HG03066 (cell line): ENCODE measurements at regions not wholly inside any gene's neighbourhood (a gene's known extent, or its start where the extent isn't known, plus 50 kb on each side); places are given as distances from the start of the nearest gene placed in this dataset.
A peak's percentile ranks its signal among the peaks of the same experiment; 100 is the strongest.
"Not testable (repeated sequence)": the region's sequence is repeated elsewhere in the genome, so short reads cannot be mapped to it uniquely, and the experiment has no call there.

Experiments used
- ATAC-seq: cut with Tn5 transposase; IDR thresholded peaks from one replicate; pipeline ENCODE4 v1.9.1; 2021; ENCODE audit warnings: low read depth; ENCODE audit not compliant: unreplicated experiment

DNA sequence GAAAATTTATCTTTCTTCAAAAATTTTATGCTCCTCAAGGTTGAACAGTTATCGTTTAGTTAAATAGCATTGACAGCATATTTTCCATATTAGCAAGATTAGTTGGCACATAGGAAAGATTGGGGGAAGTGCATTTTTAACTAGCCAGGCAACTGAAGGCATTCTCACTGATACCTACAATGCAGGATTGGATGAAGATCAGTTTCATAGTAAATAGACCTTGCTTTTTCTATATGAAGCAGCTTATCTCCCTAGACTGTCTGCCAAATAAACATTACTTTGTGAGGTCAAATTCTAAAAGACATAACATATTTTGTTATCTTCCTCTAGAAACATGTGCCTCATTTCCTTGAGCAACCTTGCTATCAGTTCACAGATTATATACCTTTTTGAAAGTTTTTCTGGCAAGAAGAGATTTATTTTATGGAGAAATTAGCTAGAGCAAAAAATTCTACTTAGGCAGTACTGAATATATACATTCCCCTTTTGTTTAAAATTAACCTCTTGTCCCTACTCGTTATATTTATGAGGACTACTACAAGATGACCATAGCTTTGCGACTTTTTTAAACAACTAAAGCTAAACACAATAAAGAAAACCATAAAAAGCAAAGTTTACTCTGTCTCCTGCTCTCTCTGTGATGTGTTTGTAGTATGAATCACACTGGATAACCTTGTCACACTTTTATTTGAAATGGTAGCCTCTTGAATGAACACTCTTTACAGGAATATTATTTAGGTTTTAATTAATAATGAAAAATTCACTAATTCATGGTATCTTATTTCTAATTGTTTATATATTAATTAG, 654.9 kb upstream of the TBL1XR1 start:
- ATAC-seq: no peak

DNA sequence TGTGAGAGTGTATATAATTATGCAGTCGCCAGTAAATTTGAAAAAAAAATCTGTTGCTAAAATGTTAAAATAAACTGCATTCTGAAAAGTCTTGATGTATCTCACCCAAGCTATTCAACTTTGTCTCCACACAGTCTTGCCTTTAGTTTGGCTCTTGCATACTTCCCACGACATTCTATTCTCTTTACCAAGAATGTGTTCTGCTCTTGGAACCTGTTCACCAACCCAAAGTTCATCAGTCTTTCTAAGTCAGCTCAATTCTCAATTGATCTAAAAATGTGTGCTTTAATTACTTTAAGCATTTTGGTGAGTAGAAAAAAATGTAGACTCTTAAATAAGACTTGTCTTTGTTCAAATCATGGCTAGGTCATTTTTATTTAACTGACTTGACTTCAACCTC, 657.7 kb upstream of the TBL1XR1 start:
- ATAC-seq: no peak

DNA sequence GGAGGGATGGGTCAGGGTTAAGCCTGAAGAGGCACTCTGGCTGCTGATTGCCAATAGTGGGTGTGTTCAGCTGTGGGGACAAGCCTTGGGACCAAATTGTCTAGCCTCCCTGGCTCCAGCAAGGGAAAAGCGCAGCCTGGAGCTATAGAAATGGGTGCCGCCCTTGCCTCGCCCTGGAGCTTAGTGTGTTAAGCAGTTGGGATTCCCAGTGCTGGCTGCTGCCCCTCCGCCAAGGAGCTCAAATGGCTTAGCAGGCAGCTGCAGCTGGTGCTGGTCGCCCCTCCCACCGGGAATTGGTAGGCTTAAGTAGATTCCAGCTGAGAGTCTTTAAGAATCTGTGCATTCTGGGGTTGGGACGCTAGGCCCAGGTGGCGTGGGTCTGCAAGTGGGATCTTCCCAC, 662.9 kb upstream of the TBL1XR1 start:
- no peak for ATAC-seq

DNA sequence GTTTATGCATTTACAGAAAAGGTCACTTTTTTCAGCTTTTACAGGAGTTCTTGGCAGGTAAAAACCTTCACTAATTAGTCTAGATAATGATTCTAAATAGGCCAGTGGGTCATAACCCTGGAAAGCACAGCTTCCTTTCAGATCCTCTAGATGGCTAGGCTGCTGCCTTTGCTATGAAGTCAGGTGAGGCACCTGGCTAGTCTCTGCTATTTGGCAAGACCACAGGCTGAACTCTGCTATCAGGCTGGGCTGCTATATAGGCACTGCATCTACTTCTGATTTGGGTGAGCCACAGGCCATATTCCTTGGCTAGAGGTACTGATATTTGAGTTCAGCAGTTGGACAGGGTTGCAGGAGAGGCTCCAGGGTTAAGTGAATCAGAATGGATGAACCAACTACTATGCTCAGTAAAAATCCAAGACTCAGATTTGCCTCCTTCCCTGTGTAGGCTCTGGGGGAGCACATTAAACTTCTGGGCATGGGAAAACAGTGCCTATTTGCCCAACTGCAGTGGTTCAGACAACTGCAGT, 665.7 kb upstream of the TBL1XR1 start:
- ATAC-seq: no peak

DNA sequence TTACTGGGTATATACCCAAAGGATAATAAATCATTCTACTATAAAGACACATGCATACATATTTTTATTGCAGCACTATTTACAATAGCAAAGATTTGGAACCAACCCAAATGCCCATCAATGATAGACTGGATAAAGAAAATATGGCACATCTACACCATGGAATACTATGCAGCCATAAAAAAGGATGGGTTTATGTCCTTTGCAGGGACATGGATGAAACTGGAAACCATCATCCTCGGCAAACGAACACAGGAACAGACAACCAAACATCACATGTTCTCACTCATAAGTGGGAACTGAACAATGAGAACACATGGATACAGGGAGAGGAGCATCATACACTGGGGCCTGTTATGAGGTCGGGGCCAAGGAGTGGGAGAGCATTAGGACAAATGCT, 665.0 kb upstream of the KCNMB2 start:
- ATAC-seq: not testable (repeated sequence)

DNA sequence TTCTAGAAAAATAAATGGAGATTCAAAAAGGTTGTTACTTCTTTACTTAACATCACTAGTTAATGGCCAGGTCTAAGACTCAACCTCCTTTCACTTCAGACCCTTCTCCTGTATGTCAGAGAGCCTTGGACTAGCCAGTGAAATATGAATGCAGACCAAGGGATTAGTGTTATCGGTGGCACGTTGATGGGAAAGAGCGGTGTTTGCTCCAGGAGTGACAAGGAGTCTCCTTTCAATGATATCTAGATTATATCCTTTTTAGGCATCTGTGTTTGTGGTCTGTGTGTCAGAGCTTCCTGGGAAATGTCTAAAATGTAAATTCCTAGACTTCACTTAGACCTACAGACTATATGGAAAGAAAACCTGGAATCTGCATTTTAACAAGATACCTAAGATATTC, 658.0 kb upstream of the KCNMB2 start:
- no peak for ATAC-seq

DNA sequence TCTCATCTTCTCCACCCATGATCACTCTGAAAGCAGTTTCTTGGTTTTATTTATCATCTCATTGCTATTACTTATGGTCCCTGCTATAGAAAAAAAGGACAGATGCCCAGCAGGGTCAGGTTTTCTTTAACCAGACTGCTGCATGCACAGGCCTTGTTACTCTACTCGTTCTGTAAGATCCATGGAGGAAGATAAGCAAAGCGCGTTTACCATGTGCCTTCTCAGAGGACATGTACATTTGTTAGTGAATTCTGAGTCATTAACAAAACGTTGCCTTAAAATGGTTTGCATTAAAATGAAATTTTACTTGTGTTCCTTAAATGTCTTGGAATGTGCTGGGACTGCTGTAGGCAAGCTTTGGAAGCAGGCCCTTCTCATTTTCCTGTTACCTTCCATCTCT, 657.3 kb upstream of the KCNMB2 start:
- no peak for ATAC-seq

DNA sequence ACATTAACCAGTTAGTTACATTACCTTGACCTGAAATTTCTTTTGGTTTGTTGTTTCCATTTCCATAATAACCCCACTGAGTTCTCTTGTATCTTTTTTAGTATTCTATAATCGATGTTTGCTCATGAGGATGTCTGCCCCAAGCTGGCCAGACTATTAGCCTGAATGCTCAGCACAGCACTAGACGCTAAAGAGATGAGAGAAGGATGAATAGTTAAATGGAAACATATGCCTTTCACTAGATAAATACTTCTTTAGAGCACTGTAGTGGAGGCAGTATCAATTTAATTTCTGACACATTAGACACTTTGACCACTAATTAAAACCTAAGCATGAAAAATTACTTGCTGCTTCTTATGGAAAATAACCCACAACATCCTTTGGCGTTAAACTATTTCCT, 654.9 kb upstream of the KCNMB2 start:
- no peak for ATAC-seq

DNA sequence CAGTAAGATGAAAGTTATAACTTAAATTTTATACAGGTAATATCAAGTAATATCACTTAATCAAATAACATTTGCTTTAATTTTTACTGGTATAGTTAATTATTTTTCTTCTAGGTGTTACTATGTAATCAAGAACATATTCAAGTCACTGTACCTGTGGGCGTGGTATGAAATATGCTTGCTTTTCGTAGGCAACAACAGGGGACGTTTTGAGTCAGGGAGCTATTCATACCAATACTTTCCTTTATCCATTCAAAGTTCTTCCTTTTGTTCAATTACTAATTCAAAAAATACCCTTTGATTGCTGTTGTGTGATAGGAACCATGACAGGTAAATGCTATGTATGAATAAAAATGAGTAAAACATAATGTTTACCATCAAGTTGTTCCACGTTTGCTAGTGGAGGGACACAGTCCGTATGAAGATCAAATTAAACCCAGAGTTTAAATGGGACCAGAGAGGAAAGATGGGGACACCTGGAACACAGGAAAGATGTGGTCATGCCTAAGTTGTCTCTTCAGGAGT, 654.0 kb upstream of the KCNMB2 start:
- ATAC-seq: no peak

DNA sequence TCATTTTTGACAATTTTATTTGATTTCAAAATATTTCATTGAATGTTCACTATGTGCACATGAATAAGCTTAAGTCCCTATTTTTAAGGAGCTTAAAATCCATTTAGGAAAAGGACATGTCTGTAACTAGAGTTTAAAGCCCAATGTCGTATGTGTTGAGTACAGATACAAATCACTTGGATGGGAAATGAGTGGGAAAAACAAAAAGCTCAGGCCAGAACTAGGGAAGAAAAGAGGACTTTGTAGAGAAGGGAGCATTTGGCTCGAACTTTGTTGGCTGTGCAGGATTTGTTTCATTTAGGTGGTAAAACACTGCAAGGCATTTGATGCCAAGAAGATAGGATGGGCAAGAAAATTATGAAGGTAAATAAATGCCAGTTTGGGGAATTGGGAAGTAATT, 653.1 kb upstream of the KCNMB2 start:
- no peak for ATAC-seq

DNA sequence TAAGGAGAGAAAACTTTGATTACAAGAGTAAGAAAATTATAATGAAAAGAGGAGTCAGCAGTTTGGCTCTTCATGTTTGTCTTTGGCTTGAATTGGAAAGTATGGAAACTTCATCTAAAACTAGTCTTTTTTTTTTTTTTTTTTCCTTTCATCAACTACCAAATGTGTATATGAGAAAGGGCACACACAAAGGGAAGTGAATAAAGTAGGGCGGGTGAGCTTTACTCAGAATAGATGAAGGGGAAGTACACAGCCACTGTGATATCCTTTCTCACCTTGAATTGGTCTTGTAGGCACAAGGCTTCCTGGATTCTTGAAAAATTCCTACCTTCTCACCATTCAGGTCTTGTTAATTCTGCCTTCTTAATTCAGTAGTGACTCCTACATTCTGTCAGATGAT, 652.3 kb upstream of the KCNMB2 start:
- no peak for ATAC-seq

DNA sequence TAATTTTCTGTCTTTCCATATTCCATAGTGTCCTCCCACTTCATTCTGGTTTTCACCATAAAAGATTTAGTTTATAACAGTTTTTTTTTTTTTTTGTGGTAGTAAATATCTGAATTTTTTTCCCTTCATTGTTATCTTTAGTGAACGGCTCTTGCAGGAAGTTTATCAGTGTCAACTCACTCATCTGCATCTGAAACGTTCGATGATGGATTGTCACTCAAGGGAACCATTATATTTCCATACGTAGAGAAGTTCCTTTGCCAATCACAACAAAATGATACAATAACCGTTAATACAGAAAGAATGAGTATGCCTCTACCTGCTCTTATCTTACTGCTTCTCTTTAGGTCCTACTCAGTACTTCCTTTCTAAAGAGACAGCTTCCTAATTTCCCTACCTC, 651.2 kb upstream of the KCNMB2 start:
- no peak for ATAC-seq

DNA sequence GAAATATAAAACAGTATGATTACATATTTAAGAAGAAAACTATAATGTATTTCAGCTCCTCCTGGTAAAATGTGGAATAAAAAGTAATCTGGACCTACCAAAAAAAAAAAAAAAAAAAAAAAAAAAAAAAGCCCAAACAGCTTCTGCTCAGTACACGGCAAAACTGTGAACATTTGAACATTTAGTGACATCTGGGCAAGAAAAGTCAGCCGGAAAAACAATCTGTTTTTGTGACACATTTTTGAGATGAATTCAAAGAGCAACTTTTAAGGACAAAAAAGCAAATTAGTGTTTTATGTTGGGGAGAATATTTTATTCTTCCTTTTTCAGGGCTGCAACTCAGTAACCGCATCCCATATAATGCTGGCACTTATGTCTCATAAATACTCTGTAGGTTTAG, 649.7 kb upstream of the KCNMB2 start:
- no peak for ATAC-seq

DNA sequence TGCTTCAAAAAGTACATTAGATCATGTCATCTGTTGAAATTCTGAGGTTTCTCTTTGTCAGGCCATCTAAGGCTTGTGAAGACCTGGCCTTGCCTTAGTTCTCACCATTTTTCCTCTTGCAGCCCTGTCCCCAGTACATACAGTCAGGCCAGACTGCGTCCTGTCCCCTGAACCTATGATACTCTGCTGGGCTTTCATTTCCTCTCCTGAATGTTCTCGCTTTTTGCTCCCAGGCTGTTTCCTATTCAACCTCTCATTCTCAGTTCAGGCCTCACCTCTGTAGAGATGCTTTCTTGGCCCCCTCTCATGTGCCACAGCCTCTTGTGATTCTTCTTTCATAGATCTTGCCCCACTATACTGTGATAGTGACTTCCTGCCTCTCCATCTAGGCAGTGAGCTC, 648.8 kb upstream of the KCNMB2 start:
- ATAC-seq: peak; percentile 65

DNA sequence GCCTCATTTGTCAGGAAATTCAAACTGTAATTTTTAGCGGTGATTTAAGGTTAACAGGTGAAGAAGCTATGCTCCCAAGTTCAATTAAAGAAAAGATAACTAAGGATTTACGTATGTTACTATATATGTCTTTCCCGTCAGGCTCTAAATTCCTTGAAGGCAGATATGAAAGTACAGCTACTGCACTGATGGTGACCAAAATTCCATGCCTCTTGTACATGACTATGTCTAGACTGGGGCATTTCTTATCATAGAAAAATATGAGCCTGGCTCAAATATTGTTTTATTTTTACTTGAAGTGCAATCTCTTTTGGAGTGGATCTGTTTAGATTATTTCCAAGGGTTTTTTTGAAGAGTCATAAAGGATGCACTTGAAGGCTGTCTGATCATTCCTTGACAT, 647.1 kb upstream of the KCNMB2 start:
- ATAC-seq: no peak

DNA sequence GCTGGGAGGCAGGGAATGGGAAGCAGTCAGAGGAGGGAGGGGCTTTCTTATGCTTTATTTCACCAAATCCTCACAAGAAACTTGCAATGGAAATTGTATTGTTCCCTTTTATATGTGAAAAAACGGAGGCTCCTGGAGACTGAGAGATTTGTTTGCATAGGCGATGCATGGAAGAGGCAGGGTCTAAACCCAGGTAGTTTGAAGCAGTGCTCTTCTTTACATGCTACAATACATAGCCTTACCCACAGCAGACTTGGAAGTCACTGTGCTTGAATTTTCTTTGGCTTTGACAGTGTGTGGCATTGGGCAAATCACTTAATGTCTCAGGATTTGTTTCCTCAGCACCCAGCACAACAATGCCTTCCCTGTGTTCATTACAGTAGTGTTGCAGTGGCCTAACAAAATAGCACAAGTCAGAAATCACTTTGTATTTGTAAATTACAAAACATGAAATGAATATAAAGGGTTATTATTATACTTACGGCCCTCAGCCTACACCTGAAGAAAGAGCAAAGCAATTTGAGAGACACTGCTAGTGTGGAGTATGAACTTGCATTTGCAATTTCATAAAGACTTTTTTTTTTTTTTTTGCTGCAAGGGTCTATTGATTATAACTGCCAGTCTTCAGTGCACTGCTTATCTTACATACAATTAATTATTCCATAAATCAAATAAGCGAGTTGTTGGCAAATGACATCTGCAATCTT, 646.4 kb upstream of the KCNMB2 start:
- no peak for ATAC-seq

DNA sequence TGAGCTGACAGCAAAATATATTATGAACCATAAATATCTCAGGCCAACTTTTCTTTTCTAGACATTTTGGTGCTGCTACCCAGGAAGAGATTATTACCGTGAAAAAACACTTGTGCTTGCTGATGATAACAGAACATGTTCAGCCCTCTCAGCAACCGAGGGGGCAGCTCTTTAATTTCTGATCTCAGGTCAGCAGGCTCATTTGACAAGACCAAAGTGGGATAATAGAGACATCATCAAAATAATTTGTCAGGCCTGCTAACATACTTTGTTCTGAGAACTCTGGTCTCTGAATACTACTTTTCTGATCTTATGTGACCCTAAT, 645.9 kb upstream of the KCNMB2 start:
- ATAC-seq: no peak

DNA sequence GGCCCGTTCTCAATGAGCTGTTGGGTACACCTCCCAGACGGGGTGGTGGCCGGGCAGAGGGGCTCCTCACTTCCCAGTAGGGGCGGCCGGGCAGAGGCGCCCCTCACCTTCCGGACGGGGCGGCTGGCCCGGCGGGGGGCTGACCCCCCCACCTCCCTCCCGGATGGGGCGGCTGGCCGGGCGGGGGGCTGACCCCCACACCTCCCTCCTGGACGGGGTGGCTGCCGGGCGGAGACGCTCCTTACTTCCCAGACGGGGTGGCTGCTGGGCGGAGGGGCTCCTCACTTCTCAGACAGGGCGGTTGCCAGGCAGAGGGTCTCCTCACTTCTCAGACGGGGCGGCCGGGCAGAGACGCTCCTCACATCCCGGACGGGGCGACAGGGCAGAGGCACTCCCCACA, 644.7 kb upstream of the KCNMB2 start:
- not testable (repeated sequence) for ATAC-seq

DNA sequence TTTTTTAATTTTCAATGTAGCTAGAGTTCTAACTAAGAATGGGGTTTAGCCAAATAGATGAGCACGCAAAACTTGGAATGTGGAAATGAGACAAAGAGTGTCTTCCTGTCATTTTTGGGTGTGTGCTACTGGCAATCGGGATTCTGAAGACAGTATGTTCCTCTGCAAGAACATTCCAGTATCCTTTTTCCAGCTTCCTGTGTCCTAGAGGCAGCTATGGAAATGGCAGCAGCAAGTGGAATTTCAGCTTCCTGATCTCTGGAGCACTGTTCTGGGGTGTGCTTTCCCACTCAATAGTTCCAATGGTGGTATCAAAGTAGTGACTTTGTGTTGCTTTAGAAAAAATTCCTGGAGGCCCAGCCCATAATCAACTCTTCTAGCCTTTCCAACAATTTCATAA, 642.9 kb upstream of the KCNMB2 start:
- no peak for ATAC-seq

DNA sequence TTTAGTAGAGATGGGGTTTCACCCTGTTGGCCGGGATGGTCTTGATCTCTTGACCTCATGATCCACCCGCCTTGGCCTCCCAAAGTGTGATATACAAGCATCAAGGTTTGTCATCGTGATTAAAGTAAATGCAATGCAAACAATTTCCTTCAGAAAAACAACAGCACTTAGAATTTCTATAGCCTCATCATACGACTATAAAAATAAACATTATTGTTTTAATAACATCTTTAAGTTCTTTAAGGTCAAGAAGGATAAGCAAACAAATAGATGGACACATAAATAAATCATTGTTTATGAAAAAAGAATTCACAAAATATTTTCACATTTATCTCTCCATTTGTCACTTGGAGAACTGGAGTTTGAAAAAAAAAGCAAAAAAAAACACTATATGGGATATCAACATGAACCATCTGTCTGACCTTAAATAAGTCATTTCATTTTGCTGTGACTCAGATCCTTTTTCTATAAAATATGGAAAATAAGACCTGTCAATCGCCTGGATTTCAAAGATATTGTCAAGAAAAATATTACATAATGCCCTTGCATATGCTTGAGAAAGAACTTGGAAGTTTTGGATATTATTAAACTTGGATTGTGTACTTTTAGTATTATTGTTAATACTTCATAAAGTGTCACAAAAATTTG, 642.0 kb upstream of the KCNMB2 start:
- ATAC-seq: no peak

DNA sequence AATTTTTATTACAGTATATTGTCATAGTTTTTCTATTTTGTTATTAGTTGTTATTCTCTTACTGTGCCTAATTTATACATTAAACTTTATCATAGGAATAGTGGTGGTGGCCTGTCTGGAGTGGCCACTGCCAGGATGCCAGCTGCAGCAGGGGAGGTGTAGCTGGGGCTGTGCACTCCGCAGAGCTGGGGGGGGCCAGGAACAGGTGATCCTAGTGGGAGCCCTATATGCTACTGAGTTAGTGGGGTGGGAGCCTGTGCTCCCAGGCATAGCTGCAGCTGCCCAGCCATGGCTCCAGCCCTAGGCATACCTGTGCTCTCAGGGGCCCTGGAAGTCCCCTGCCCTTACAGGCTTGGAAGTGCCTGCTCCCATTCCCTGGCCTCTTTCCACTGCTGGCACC, 638.1 kb upstream of the KCNMB2 start:
- ATAC-seq: no peak
